GM12878 (cell line): ENCODE measurements at regions not wholly inside any gene's neighbourhood (a gene's known extent, or its start where the extent isn't known, plus 50 kb on each side); places are given as distances from the start of the nearest gene placed in this dataset.

Source experiments
- ATAC-seq: fragments of 200-7000 bp; cut with Tn5 transposase; 3 replicates; pipeline ENCODE4 v1.9.1; 2020; ENCODE audit warnings: mild to moderate bottlenecking, moderate library complexity
- BruUV-seq: library from RNA; stranded (reverse); fragments of 400-500 nt; replicated peaks from 2 replicates; lab custom pipeline; 2021; lab: Mats Ljungman, UMichigan
- CTCF ChIA-PET: fragments of 300-600 bp; sonication (Branson Sonifier 250); formaldehyde crosslinking; extraction: SDS; loops from one replicate; lab custom pipeline; 2021; ENCODE audit warnings: inconsistent platforms; lab: Yijun Ruan, JAX
- POLR2A ChIA-PET: fragments of 350-600 bp; formaldehyde crosslinking; extraction: SDS; loops from one replicate; lab custom pipeline; 2021; ENCODE audit warnings: inconsistent platforms; lab: Charles Lee
- RAD21 ChIA-PET: fragments of 300-600 bp; sonication (Branson Sonifier 250); formaldehyde crosslinking; loops from one replicate; lab custom pipeline; 2023; ENCODE audit warnings: antibody characterized with exemption; ENCODE audit not compliant: unreplicated experiment; lab: Charles Lee
- SMC1A ChIA-PET: fragments of 300-600 bp; sonication (Branson Sonifier 250); formaldehyde crosslinking; loops from one replicate; lab custom pipeline; 2023; ENCODE audit not compliant: unreplicated experiment, uncharacterized antibody; lab: Charles Lee
- DNase-seq: peaks from one replicate; pipeline ENCODE4 v3.0.0-alpha.2; 2011; ENCODE audit warnings: low read depth, low spot score
- FAIRE-seq: peaks from 3 replicates; lab custom pipeline; 2011; peaks lifted over from hg19 to GRCh38; lab: Jason Lieb, UNC
- H2AFZ ChIP-seq: 2 replicates; pipeline ENCODE4 v1.6.0; 2011; ENCODE audit warnings: low read depth, low read length, control low read depth; ENCODE audit not compliant: control insufficient read depth
- H3K27ac ChIP-seq: 2 replicates; pipeline ENCODE4 v1.5.1; 2011; ENCODE audit warnings: control low read depth; ENCODE audit not compliant: control insufficient read depth, insufficient read depth
- H3K27me3 ChIP-seq, 2 experiments: replicated peaks in 1 of 2; 2 replicates each; pipeline versions ENCODE4 v1.6.0 to v1.6.1; 2011; ENCODE audit warnings: low read length in 1 of 2; ENCODE audit not compliant: control insufficient read depth in 2 of 2, insufficient read depth in 2 of 2
- H3K36me3 ChIP-seq, 2 experiments: 2 replicates each; pipeline ENCODE4 v1.5.1; 2011; ENCODE audit warnings: low read length in 1 of 2; ENCODE audit not compliant: control insufficient read depth in 2 of 2, insufficient read depth in 2 of 2
- H3K4me1 ChIP-seq: 2 replicates; pipeline ENCODE4 v1.6.1; 2011; ENCODE audit warnings: mild to moderate bottlenecking, low read length, moderate library complexity, mixed read lengths; ENCODE audit not compliant: control insufficient read depth, insufficient read depth
- H3K4me2 ChIP-seq: 2 replicates; pipeline ENCODE4 v1.6.0; 2011; ENCODE audit warnings: control low read depth; ENCODE audit not compliant: control insufficient read depth, insufficient read depth
- H3K4me3 ChIP-seq: fragments of 200-600 bp; sonication (generic); 2 replicates; pipeline ENCODE4 v1.5.1; 2016
- H3K79me2 ChIP-seq: 2 replicates; pipeline ENCODE4 v1.6.0; 2011; ENCODE audit warnings: low read length; ENCODE audit not compliant: control insufficient read depth, insufficient read depth
- H3K9ac ChIP-seq: 2 replicates; pipeline ENCODE4 v1.8.0; 2011; ENCODE audit warnings: low read length, control low read depth, mixed read lengths; ENCODE audit not compliant: control insufficient read depth, insufficient read depth
- H3K9me3 ChIP-seq: replicated peaks from 3 replicates; pipeline ENCODE4 v1.5.1; 2011; ENCODE audit warnings: mild to moderate bottlenecking, low read length; ENCODE audit not compliant: control insufficient read depth, insufficient read depth
- H4K20me1 ChIP-seq: 2 replicates; pipeline ENCODE4 v1.6.0; 2011; ENCODE audit not compliant: control insufficient read depth, insufficient read depth
- BACH1 ChIP-seq: fragments of 450-650 bp; IDR thresholded peaks from 2 replicates; pipeline ENCODE4 v1.6.1; 2017; ENCODE audit warnings: mild to moderate bottlenecking, borderline replicate concordance
- EGR1 ChIP-seq, 2 experiments: IDR thresholded peaks; 1 replicate in 1 of 2; 2 replicates in 1 of 2; pipeline ENCODE4 v1.6.1; 2011 to 2012; ENCODE audit warnings: low read depth in 2 of 2, low read length in 2 of 2, borderline replicate concordance in 1 of 2, mild to moderate bottlenecking in 1 of 2, moderate library complexity in 1 of 2
- HDGF ChIP-seq: fragments of 450-650 bp; IDR thresholded peaks from 2 replicates; pipeline ENCODE4 v1.6.1; 2016; ENCODE audit warnings: antibody characterized with exemption
- JUNB ChIP-seq: IDR thresholded peaks from 2 replicates; pipeline ENCODE4 v1.6.1; 2016; ENCODE audit warnings: antibody characterized with exemption, mild to moderate bottlenecking
- JUND ChIP-seq: IDR thresholded peaks from 2 replicates; pipeline ENCODE4 v1.6.1; 2012; ENCODE audit warnings: low read depth, mild to moderate bottlenecking, low read length, improper control_type of control experiment, moderate library complexity
- POLR2AphosphoS2 ChIP-seq: IDR thresholded peaks from 2 replicates; pipeline ENCODE4 v1.6.1; 2011; ENCODE audit warnings: low read depth, mild to moderate bottlenecking, low read length, improper control_type of control experiment, moderate library complexity
- POLR2AphosphoS5 ChIP-seq: IDR thresholded peaks from 2 replicates; pipeline ENCODE4 v1.6.1; 2011; ENCODE audit warnings: mild to moderate bottlenecking, low read length, inconsistent platforms
- RB1 ChIP-seq: fragments of 450-650 bp; formaldehyde crosslinking; IDR thresholded peaks from 2 replicates; pipeline ENCODE4 v1.6.1; 2017; ENCODE audit warnings: mild to moderate bottlenecking, borderline replicate concordance
- SIN3A ChIP-seq: IDR thresholded peaks from 2 replicates; pipeline ENCODE4 v1.6.1; 2012; ENCODE audit warnings: low read depth, low read length, improper control_type of control experiment
- SREBF2 ChIP-seq: IDR thresholded peaks from 2 replicates; pipeline ENCODE4 v1.6.1; 2012; ENCODE audit warnings: mild to moderate bottlenecking, low read length
- SRF ChIP-seq, 2 experiments: IDR thresholded peaks; 2 replicates each; pipeline ENCODE4 v1.6.1; 2011; ENCODE audit warnings: low read depth in 2 of 2, low read length in 2 of 2, mild to moderate bottlenecking in 1 of 2, moderate library complexity in 1 of 2
- STAT3 ChIP-seq: IDR thresholded peaks from 2 replicates; pipeline ENCODE4 v1.6.1; 2011; ENCODE audit warnings: low read depth, low read length, improper control_type of control experiment
- SUPT20H ChIP-seq: IDR thresholded peaks from 2 replicates; pipeline ENCODE4 v1.6.1; 2011; ENCODE audit warnings: low read depth, mild to moderate bottlenecking, low read length, moderate library complexity, borderline replicate concordance; ENCODE audit not compliant: control insufficient read depth
- ZNF622 ChIP-seq: fragments of 450-650 bp; IDR thresholded peaks from 2 replicates; pipeline ENCODE4 v1.6.1; 2017; ENCODE audit warnings: mild to moderate bottlenecking, inconsistent platforms
- WGBS: methylation state at CpG from one replicate; pipeline ENCODE4 v1.1.6; 2016; ENCODE audit warnings: low lambda C conversion rate; ENCODE audit not compliant: insufficient replicate concordance, insufficient coverage; ENCODE audit errors: missing lambda C conversion rate; 5-methylcytosine and 5-hydroxymethylcytosine counted together
- in situ Hi-C: fragments of 300-500 bp; cut with MboI; formaldehyde crosslinking; loops from 9 replicates; pipeline ENCODE4 v1.14.3; 2018; ENCODE audit warnings: mixed read lengths
- intact Hi-C: fragments of 100-400 bp; cut with micrococcal nuclease; formaldehyde crosslinking; loops from one replicate; pipeline ENCODE4 v1.14.2; 2022; ENCODE audit not compliant: unreplicated experiment
- TF ChIP-seq, protein P1 (sequence below): IDR thresholded peaks from 2 replicates; pipeline ENCODE4 v1.6.1; 2011; ENCODE audit warnings: low read depth, mild to moderate bottlenecking, low read length, moderate library complexity, borderline replicate concordance; ENCODE audit errors: extremely low read depth
- TF ChIP-seq, protein P2 (sequence below), 3 experiments: IDR thresholded peaks in 2 of 3; conservative IDR thresholded peaks in 1 of 3; 2 replicates each; pipeline ENCODE4 v1.5.1; 2011; ENCODE audit warnings: low read depth in 3 of 3, low read length in 3 of 3, mild to moderate bottlenecking in 3 of 3, control low read depth in 2 of 3, moderate library complexity in 2 of 3, inconsistent platforms in 1 of 3, mixed read lengths in 1 of 3; ENCODE audit not compliant: control insufficient read depth in 2 of 3, insufficient read depth in 1 of 3; ENCODE audit errors: extremely low read depth in 1 of 3
- TF ChIP-seq, protein P3 (sequence below): fragments of 450-650 bp; IDR thresholded peaks from 2 replicates; pipeline ENCODE4 v1.6.1; 2017; ENCODE audit warnings: antibody characterized with exemption, mild to moderate bottlenecking, moderate library complexity

DNA sequence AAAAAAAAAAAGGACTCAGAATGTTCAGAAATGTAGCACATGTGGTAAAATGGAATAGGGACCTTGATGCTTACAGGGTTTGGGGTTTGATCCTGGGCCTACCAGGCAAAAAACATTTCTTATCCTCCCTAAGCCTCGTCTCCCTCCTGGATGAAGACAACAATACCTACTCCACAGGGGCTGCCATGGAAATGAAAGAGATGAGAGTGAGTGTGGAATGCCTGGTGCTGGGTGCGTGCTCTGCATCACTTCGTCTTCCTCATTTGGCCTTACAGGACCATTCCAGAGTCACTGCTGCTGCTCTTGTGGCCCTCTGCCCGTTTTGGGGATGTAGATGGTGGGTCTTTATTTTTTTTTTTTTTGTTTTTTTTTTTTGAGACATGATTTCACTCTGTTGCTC, 692.9 kb upstream of the EEF2KMT start:
- Histone ChIP-seq H3K4me1 (no peaks in the 10 kb centered on the region), H3K9me3 (no peaks in the 10 kb centered on the region), H4K20me1 (no peaks in the 10 kb centered on the region), H2AFZ (no peak overlapping the region), H3K4me3 (no peak overlapping the region), H3K27ac (no peak overlapping the region), H3K9ac (no peak overlapping the region), H3K36me3 (no peaks in the 10 kb centered on the region), H3K4me2 (no peak overlapping the region), H3K27me3 (no peaks in the 10 kb centered on the region), H3K79me2 (no peaks in the 10 kb centered on the region)
- POLR2A ChIA-PET, result no interaction called here
- SMC1A ChIA-PET, result no interaction called here
- DNase-seq, result no peak
- TF ChIP-seq POLR2AphosphoS2 (no peak), JUNB (no peak), ZNF622 (no peak), STAT3 (no peak), JUND (no peak), SIN3A (no peak), SREBF2 (no peak), EGR1 (IDR thresholded peaks at IDR 0.05; ENCODE audit: borderline replicate concordance in 1 of 2, low read depth in 2 of 2, low read length in 2 of 2) (no peak), SUPT20H (no peak), POLR2AphosphoS5 (no peak), HDGF (no peak), BACH1 (no peak), RB1 (no peak), SRF (IDR thresholded peaks at IDR 0.05; ENCODE audit: low read depth in 2 of 2, low read length in 2 of 2) (no peak)
- TF ChIP-seq, protein P1, sequence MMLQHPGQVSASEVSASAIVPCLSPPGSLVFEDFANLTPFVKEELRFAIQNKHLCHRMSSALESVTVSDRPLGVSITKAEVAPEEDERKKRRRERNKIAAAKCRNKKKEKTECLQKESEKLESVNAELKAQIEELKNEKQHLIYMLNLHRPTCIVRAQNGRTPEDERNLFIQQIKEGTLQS, result no peak
- TF ChIP-seq, protein P2, sequence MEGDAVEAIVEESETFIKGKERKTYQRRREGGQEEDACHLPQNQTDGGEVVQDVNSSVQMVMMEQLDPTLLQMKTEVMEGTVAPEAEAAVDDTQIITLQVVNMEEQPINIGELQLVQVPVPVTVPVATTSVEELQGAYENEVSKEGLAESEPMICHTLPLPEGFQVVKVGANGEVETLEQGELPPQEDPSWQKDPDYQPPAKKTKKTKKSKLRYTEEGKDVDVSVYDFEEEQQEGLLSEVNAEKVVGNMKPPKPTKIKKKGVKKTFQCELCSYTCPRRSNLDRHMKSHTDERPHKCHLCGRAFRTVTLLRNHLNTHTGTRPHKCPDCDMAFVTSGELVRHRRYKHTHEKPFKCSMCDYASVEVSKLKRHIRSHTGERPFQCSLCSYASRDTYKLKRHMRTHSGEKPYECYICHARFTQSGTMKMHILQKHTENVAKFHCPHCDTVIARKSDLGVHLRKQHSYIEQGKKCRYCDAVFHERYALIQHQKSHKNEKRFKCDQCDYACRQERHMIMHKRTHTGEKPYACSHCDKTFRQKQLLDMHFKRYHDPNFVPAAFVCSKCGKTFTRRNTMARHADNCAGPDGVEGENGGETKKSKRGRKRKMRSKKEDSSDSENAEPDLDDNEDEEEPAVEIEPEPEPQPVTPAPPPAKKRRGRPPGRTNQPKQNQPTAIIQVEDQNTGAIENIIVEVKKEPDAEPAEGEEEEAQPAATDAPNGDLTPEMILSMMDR (IDR thresholded peaks at IDR 0.05 in 2 of 3, conservative IDR thresholded peaks at IDR 0.05 in 1 of 3; ENCODE audit: control insufficient read depth in 2 of 3, extremely low read depth in 1 of 3, insufficient read depth in 1 of 3, low read depth in 3 of 3, low read length in 3 of 3), result no peak
- TF ChIP-seq, protein P3, sequence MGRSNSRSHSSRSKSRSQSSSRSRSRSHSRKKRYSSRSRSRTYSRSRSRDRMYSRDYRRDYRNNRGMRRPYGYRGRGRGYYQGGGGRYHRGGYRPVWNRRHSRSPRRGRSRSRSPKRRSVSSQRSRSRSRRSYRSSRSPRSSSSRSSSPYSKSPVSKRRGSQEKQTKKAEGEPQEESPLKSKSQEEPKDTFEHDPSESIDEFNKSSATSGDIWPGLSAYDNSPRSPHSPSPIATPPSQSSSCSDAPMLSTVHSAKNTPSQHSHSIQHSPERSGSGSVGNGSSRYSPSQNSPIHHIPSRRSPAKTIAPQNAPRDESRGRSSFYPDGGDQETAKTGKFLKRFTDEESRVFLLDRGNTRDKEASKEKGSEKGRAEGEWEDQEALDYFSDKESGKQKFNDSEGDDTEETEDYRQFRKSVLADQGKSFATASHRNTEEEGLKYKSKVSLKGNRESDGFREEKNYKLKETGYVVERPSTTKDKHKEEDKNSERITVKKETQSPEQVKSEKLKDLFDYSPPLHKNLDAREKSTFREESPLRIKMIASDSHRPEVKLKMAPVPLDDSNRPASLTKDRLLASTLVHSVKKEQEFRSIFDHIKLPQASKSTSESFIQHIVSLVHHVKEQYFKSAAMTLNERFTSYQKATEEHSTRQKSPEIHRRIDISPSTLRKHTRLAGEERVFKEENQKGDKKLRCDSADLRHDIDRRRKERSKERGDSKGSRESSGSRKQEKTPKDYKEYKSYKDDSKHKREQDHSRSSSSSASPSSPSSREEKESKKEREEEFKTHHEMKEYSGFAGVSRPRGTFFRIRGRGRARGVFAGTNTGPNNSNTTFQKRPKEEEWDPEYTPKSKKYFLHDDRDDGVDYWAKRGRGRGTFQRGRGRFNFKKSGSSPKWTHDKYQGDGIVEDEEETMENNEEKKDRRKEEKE, result no peak
- no peak for FAIRE-seq
- whole genome bisulfite sequencing, result 3% methylated on average over 4 of the region's 4 CpGs
- RAD21 ChIA-PET, result no interaction called here
- CTCF ChIA-PET, result no interaction called here
- no TSS peak for BruUV-seq
- in situ Hi-C loops (no loop called here), intact Hi-C loops (no loop called here)
- no peak for ATAC-seq
